MG63 (cell line): ENCODE measurements at regions not wholly inside any gene's neighbourhood (a gene's known extent, or its start where the extent isn't known, plus 50 kb on each side); places are given as distances from the start of the nearest gene placed in this dataset.

ENCODE experiments used
- DNase-seq: peaks from one replicate; pipeline ENCODE4 v3.0.0-alpha.2; 2020
- H3K27me3 ChIP-seq: fragments of 250-450 bp; sonication (Bioruptor Pico); 2 replicates; pipeline ENCODE4 v1.5.1; 2020; ENCODE audit warnings: mild to moderate bottlenecking, moderate library complexity
- H3K36me3 ChIP-seq: fragments of 250-450 bp; sonication (Bioruptor Pico); 2 replicates; pipeline ENCODE4 v1.5.1; 2020; ENCODE audit warnings: mild to moderate bottlenecking, moderate library complexity
- H3K4me3 ChIP-seq: fragments of 250-450 bp; sonication (Bioruptor Pico); 2 replicates; pipeline ENCODE4 v1.5.1; 2020; ENCODE audit warnings: mild to moderate bottlenecking, moderate library complexity
- H3K9me3 ChIP-seq: fragments of 250-450 bp; sonication (Bioruptor Pico); 2 replicates; pipeline ENCODE4 v1.5.1; 2020; ENCODE audit warnings: mild to moderate bottlenecking, moderate library complexity

- Histone ChIP-seq H3K27me3 (no peaks in the 10 kb centered on the region), H3K9me3 (no peaks in the 10 kb centered on the region), H3K36me3 (no peaks in the 10 kb centered on the region), H3K4me3 (no peak overlapping the region)
- no peak for DNase-seq
Measured at GRCh38 chr13:56198350-56198749, 942.4 kb upstream of the PRR20A start.

GRCh38 chr13:56201834-56202233 lies 938.9 kb upstream of the PRR20A start:
- H3K9me3 ChIP-seq = no peaks in the 10 kb centered on the region
- H3K36me3 ChIP-seq = no peaks in the 10 kb centered on the region
- H3K4me3 ChIP-seq = no peak overlapping the region
- no peaks in the 10 kb centered on the region for H3K27me3 ChIP-seq
- DNase-seq = no peak

GRCh38 chr13:56216221-56216620 lies 924.5 kb upstream of the PRR20A start:
- Histone ChIP-seq H3K27me3 (no peaks in the 10 kb centered on the region), H3K4me3 (no peak overlapping the region), H3K36me3 (no peaks in the 10 kb centered on the region), H3K9me3 (no peaks in the 10 kb centered on the region)
- no peak for DNase-seq

GRCh38 chr13:56247692-56248091 lies 893.0 kb upstream of the PRR20A start:
- Histone ChIP-seq H3K4me3 (no peak overlapping the region), H3K9me3 (no peaks in the 10 kb centered on the region), H3K27me3 (no peaks in the 10 kb centered on the region), H3K36me3 (no peaks in the 10 kb centered on the region)
- DNase-seq = no peak

- Histone ChIP-seq H3K36me3 (no peaks in the 10 kb centered on the region), H3K9me3 (no peaks in the 10 kb centered on the region), H3K27me3 (no peaks in the 10 kb centered on the region), H3K4me3 (no peak overlapping the region)
- DNase-seq = no peak
Measured at GRCh38 chr13:56271686-56272085, 869.0 kb upstream of the PRR20A start.

GRCh38 chr13:56283262-56283828 lies 857.4 kb upstream of the PRR20A start:
- Histone ChIP-seq H3K4me3 (no peak overlapping the region), H3K9me3 (no peaks in the 10 kb centered on the region), H3K36me3 (no peaks in the 10 kb centered on the region), H3K27me3 (no peaks in the 10 kb centered on the region)
- DNase-seq = no peak

GRCh38 chr13:56299650-56300049 lies 841.1 kb upstream of the PRR20A start:
- Histone ChIP-seq H3K27me3 (no peaks in the 10 kb centered on the region), H3K36me3 (no peaks in the 10 kb centered on the region), H3K4me3 (no peak overlapping the region), H3K9me3 (no peaks in the 10 kb centered on the region)
- no peak for DNase-seq

- H3K27me3 ChIP-seq = no peaks in the 10 kb centered on the region
- DNase-seq = no peak
- no peak overlapping the region for H3K4me3 ChIP-seq
- no peaks in the 10 kb centered on the region for H3K36me3 ChIP-seq
- no peaks in the 10 kb centered on the region for H3K9me3 ChIP-seq
Measured at GRCh38 chr13:56314765-56315164, 826.0 kb upstream of the PRR20A start.

- no peak overlapping the region for H3K4me3 ChIP-seq
- no peaks in the 10 kb centered on the region for H3K27me3 ChIP-seq
- no peaks in the 10 kb centered on the region for H3K36me3 ChIP-seq
- H3K9me3 ChIP-seq = no peaks in the 10 kb centered on the region
- no peak for DNase-seq
Measured at GRCh38 chr13:56317841-56318240, 822.9 kb upstream of the PRR20A start.

- Histone ChIP-seq H3K9me3 (no peaks in the 10 kb centered on the region), H3K36me3 (no peaks in the 10 kb centered on the region), H3K4me3 (no peak overlapping the region), H3K27me3 (no peaks in the 10 kb centered on the region)
- no peak for DNase-seq
Measured at GRCh38 chr13:56332671-56333070, 808.0 kb upstream of the PRR20A start.

- no peak overlapping the region for H3K4me3 ChIP-seq
- DNase-seq = no peak
- no peaks in the 10 kb centered on the region for H3K9me3 ChIP-seq
- H3K36me3 ChIP-seq = no peaks in the 10 kb centered on the region
- no peaks in the 10 kb centered on the region for H3K27me3 ChIP-seq
Measured at GRCh38 chr13:56335775-56336174, 804.9 kb upstream of the PRR20A start.

- no peaks in the 10 kb centered on the region for H3K9me3 ChIP-seq
- no peak overlapping the region for H3K4me3 ChIP-seq
- DNase-seq = no peak
- no peaks in the 10 kb centered on the region for H3K27me3 ChIP-seq
- H3K36me3 ChIP-seq = no peaks in the 10 kb centered on the region
Measured at GRCh38 chr13:56338421-56338820, 802.3 kb upstream of the PRR20A start.

GRCh38 chr13:56347014-56347413 lies 793.7 kb upstream of the PRR20A start:
- no peaks in the 10 kb centered on the region for H3K27me3 ChIP-seq
- DNase-seq = no peak
- no peaks in the 10 kb centered on the region for H3K36me3 ChIP-seq
- H3K4me3 ChIP-seq = no peak overlapping the region
- H3K9me3 ChIP-seq = no peaks in the 10 kb centered on the region

- H3K4me3 ChIP-seq = no peak overlapping the region
- H3K9me3 ChIP-seq = no peaks in the 10 kb centered on the region
- H3K27me3 ChIP-seq = no peaks in the 10 kb centered on the region
- DNase-seq = no peak
- H3K36me3 ChIP-seq = no peaks in the 10 kb centered on the region
Measured at GRCh38 chr13:56349866-56350265, 790.9 kb upstream of the PRR20A start.

- DNase-seq = no peak
- H3K36me3 ChIP-seq = no peaks in the 10 kb centered on the region
- H3K27me3 ChIP-seq = no peaks in the 10 kb centered on the region
Measured at GRCh38 chr13:56351041-56351440, 789.7 kb upstream of the PRR20A start.

GRCh38 chr13:56352361-56352760 lies 788.4 kb upstream of the PRR20A start:
- Histone ChIP-seq H3K9me3 (no peaks in the 10 kb centered on the region), H3K4me3 (no peak overlapping the region), H3K36me3 (no peaks in the 10 kb centered on the region), H3K27me3 (no peaks in the 10 kb centered on the region)
- no peak for DNase-seq

More at GRCh38 chr13:56351041-56351440, 789.7 kb upstream of the PRR20A start:
- no peak overlapping the region for H3K4me3 ChIP-seq
- no peaks in the 10 kb centered on the region for H3K9me3 ChIP-seq

GRCh38 chr13:56352901-56353300 lies 787.8 kb upstream of the PRR20A start:
- no peak overlapping the region for H3K4me3 ChIP-seq
- H3K36me3 ChIP-seq = no peaks in the 10 kb centered on the region
- DNase-seq = no peak
- H3K27me3 ChIP-seq = no peaks in the 10 kb centered on the region
- H3K9me3 ChIP-seq = no peaks in the 10 kb centered on the region

- DNase-seq = no peak
- H3K27me3 ChIP-seq = no peaks in the 10 kb centered on the region
- no peak overlapping the region for H3K4me3 ChIP-seq
- H3K36me3 ChIP-seq = no peaks in the 10 kb centered on the region
- H3K9me3 ChIP-seq = no peaks in the 10 kb centered on the region
Measured at GRCh38 chr13:56356690-56357089, 784.0 kb upstream of the PRR20A start.

GRCh38 chr13:56378566-56378965 lies 762.2 kb upstream of the PRR20A start:
- no peak for DNase-seq
- Histone ChIP-seq H3K27me3 (no peaks in the 10 kb centered on the region), H3K36me3 (no peaks in the 10 kb centered on the region), H3K9me3 (no peaks in the 10 kb centered on the region), H3K4me3 (no peak overlapping the region)
